CD4-positive, alpha-beta T cell treated with Interleukin-10 for 1 hour (primary cell): ENCODE measurements at regions not wholly inside any gene's neighbourhood (a gene's known extent, or its start where the extent isn't known, plus 50 kb on each side); places are given as distances from the start of the nearest gene placed in this dataset.

Experiments
- DNase-seq: peaks from one replicate; pipeline ENCODE4 v3.0.0-alpha.2; 2020

GRCh38 chr5:61916621-61917620 is 389.1 kb upstream of the KIF2A start:
- no peak for DNase-seq

GRCh38 chr5:61918611-61919010 is 387.4 kb upstream of the KIF2A start:
- DNase-seq, result no peak

- no peak for DNase-seq
Observed at GRCh38 chr5:61919920-61920319, 386.1 kb upstream of the KIF2A start.

- DNase-seq, result no peak
Observed at GRCh38 chr5:61924251-61924650, 381.8 kb upstream of the KIF2A start.

- DNase-seq, result no peak
Observed at GRCh38 chr5:61926911-61927310, 379.1 kb upstream of the KIF2A start.

GRCh38 chr5:61931236-61931635 is 374.8 kb upstream of the KIF2A start:
- DNase-seq, result no peak

DNA sequence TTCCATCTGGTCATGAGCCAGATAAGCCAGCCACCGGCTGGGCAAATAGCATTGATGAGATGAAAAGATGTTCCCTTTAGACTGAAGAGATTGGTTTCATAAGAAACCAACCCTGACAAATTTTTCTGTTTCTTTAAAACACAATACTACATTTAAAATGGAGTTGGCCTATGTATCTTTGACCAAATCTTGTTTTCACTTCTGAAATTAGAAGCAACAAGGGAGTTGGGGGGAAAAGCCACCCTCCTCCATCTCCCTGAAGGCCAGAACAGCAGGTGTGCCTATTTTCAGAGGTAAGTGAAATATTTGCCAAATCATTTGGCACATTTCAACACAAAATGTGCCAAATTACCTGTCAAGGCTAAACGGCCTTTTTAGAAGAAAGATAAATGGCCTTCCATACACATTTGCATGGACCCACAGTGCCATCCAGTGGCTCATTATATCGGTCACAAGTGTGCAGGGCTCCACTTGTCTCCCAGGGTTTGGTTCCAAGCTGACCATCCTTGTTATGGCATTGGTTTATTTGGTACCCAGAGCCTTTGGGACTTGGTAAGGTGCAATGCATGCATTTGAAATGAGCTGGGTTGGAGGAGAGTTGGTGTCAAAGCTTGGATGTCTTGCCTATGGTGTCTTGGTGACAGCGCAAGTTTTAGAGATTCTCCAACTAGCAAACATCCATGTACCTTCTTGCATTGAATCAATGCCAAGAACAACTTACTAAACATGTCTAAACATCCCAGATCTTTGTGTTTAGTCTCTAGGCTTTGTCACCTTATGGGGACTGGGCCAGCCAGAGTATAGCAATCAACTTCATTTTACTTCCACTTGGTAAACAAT is 372.0 kb upstream of the KIF2A start:
- DNase-seq, result no peak

DNA sequence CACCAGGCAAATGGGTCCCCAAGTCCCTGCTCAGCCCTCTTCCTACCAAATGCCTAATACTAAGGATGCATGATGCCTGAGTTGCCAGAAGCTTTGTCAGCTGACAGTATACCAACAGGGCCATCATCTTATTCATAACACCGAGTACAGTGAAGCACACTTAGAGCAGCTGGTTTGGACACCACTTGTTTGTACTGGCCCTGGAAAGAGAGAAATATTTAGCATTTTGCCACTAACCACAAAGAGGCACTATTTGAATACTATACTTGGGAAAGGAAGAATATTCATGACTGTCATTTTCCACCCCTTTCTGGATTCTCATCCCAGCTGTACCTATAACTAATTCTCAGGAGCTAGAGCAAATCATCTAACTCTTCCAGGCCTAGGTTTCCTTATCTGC is 364.4 kb upstream of the KIF2A start:
- no peak for DNase-seq

GRCh38 chr5:61942462-61943049 is 363.4 kb upstream of the KIF2A start:
- no peak for DNase-seq

DNA sequence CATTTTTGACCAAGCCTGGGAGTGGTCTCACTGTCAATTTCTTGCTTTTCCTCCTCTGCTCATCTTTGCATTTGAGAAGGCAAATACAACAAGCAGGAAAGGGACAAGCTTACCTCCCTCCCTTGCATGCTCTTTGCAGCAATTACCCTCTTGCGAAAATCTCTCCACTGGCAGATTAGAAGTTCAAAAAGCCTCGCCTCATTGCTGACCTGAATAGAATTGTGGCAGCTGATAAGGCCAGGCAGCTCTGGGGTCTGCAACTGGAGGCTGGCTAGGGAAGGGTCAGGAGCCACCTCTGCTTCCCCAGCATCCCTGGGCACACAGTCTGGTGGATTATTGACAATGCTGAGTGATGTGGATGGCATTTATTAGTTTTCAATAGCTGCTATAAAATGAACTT is 362.3 kb upstream of the KIF2A start:
- no peak for DNase-seq

DNA sequence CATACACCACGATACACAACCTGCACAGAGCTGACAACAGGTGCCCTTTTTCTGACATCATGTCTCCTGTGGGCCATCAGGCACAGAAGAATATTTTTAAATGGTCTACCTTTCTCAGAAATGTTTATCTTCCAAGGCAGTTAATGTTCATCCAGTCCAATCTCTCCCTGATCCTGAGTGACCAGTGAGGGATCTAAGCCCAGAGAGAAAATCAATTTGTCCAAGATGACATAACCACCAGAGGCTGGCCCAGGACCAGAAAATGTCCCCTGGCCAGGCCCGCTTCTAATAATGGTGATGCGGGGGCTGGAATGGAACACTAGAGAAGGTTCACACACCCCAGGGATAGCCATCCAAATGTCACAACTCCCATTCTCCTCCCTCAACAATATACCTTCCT is 357.9 kb upstream of the KIF2A start:
- no peak for DNase-seq

DNA sequence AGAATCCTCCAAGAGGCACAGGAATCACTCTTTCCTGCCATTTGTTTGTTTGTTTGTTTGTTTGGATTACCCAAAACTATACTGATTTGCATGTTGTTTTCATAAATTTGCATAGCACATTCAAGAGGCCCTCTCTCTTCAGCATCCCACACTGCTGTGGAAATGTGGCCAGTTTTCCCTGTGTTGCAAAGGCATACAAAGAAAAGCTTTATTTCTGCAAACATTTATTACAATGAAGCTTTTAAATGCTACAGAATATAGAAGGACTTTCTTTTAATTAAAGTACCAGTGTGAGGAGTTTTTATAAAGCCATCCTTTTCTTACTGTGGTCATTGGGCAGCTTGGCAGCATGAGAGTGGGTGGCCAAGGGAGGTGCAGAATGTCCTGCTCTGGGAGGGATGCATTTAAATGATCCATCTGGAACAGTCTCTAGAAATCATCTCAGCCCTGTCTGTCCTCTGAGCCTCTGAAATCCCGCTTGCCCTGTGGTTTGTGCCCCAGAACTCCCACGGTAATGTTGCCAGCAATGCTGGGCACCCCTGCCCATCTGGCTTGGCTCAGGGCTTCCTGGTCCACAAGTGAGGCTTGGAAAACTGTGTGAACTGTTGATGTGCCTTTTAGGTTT is 356.8 kb upstream of the KIF2A start:
- DNase-seq, result no peak

DNA sequence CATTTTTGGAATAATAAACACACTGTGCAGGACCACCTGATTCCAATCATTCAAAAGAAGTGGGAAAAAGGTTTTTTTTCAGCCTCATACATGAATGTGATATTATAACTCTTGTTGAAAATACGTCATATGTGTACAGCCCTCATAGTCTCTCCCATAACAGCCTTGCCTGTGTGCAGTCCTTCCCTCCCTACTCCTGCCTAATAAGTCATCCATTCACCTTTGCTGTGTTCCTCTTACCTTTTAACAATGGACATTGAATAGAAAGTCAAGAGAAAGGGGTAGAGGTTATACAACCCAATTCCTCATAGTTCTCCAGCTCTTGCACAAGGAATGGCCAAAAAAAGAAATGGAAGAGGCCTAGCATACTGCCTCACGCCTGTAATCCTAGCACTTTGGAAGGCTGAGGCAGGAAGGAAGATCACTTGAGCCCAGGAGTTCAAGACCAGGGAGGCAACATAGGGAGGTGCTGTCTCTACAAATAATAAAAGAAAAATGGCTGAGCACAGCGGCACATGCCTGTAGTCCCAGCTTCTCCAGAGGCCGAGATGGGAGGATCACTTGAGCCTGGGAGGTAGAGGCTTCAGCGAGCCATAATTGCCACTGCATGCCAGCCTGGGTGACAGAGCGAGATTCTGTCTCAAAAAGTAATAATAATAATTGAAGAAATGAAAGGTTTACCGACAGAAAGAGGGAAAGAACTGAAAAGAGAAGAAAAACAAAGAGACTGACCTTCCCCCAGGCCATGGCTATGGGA is 356.1 kb upstream of the KIF2A start:
- DNase-seq, result no peak

DNA sequence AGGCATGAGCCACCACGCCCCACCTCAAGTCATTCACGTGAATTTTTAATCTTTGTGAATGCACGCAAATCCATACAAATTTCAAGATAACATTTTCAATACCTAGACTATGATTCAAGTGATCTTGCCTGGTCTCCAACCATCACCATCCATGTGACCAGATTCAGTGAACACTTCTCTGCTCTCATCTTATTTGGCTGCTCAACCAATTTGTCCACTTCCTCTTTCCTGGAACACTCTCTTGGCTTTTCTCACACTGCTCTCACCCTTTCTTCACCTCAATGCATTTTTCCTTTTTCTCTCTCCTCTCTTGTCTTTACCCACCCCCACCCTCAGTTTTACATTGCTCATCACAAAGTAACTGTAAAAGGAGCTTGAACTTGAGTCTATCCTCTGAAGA is 354.7 kb upstream of the KIF2A start:
- DNase-seq, result no peak

DNA sequence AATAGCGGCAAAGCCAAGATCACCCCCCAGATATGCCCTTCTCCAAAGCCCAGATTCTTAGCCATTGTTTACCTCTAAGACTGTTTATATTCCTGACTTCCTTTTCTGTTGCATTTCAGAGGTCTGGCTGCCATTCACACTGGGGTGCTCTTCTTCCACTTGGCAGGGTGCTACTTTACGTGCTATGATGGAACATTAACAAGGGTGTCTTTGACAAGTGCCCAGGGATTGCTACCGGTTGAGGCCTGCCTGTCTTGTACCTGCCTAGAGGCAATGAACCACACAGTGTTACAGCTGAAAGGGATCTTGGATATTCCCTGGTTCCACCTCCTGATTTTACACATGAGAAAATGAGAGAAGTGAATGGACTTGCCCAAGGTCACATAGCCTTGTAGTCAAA is 352.1 kb upstream of the KIF2A start:
- DNase-seq, result no peak

GRCh38 chr5:61964201-61964600 is 341.8 kb upstream of the KIF2A start:
- DNase-seq, result no peak

- DNase-seq, result no peak
Observed at GRCh38 chr5:61965069-61965468, 340.9 kb upstream of the KIF2A start.

GRCh38 chr5:61965490-61965889 is 340.5 kb upstream of the KIF2A start:
- no peak for DNase-seq

GRCh38 chr5:61966296-61966955 is 339.6 kb upstream of the KIF2A start:
- DNase-seq, result no peak

DNA sequence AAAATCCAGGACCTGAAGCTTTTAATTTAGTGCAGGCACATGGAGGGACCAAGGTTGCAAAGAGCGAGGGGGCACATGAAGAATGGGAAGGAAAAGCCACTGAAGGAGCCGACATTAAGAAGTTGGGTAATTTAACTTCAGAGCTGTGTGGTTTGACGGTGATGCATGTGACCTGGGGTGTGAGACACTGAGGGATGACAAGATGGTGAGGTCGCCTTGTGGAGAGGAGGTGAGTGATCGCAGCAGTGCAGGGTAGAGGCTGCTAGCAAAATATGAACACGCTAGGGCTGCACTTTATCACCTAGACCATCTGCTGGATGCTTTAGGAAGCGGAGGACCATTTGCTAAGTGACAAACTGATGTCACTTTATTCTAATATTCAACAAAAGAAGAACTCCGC is 339.0 kb upstream of the KIF2A start:
- no peak for DNase-seq

GRCh38 chr5:61967681-61968080 is 338.3 kb upstream of the KIF2A start:
- no peak for DNase-seq

DNA sequence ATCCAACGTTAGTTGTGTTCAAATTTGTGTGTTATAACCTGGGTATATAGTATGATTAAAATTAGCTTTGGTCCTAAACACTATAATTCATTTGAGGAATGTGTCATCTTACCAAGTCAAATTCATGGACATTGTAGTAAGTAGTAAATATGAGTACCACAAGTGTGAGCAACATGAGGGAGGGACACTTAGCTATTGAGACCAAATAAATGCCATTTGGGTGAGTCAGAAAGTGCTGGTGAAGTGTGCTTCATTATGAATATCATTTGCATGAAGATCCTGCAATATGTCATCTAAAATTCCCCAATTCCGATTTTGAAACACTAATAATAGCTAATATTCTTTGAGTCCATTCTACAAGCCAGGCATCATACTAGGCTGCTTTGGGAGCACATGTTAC is 336.7 kb upstream of the KIF2A start:
- no peak for DNase-seq
